Mesothelial cell of epicardium (in vitro differentiated cells): ENCODE measurements at regions not wholly inside any gene's neighbourhood (a gene's known extent, or its start where the extent isn't known, plus 50 kb on each side); places are given as distances from the start of the nearest gene placed in this dataset.

ENCODE experiments used
- DNase-seq, 2 experiments: peaks; one replicate each; pipeline ENCODE4 v3.0.0; 2021; ENCODE audit warnings: low spot score in 2 of 2; ENCODE audit not compliant: unreplicated experiment in 2 of 2
- H3K27ac Mint-ChIP-seq: 2 replicates; pipeline ENCODE4 v1.8.0; 2021; ENCODE audit warnings: mixed read lengths
- H3K27me3 Mint-ChIP-seq: 2 replicates; pipeline ENCODE4 v1.8.0; 2021; ENCODE audit warnings: low read depth, mixed read lengths
- H3K36me3 Mint-ChIP-seq: 2 replicates; pipeline ENCODE4 v1.8.0; 2021; ENCODE audit warnings: mixed read lengths
- H3K4me1 Mint-ChIP-seq: 2 replicates; pipeline ENCODE4 v1.8.0; 2021; ENCODE audit warnings: mixed read lengths
- H3K4me3 Mint-ChIP-seq: 2 replicates; pipeline ENCODE4 v1.8.0; 2021; ENCODE audit warnings: mild to moderate bottlenecking, moderate library complexity, mixed read lengths
- H3K9me3 Mint-ChIP-seq: 2 replicates; pipeline ENCODE4 v1.8.0; 2021; ENCODE audit warnings: mixed read lengths
- CTCF ChIP-seq: fragments of 200-600 bp; sonication (generic); IDR thresholded peaks from one replicate; pipeline ENCODE4 v1.5.0; 2021; ENCODE audit warnings: antibody characterized with exemption; ENCODE audit not compliant: unreplicated experiment

DNA sequence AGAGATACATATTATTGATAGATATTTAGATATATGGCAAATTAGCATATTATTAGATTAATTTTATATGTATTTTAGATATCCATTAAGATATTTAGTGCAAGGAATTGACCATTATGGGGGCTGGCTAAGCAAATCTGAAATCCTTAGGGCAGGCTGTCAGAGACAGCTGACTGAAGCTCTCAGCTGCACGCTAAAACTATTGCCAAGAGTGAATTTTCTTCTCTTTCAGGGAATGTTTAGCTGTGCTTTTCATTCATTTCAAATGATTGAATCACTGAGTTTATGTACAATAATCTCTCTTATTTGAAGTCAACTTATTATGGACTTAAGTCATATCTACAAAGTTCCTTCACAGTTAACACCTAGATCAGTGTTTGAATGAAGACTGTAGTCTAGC is 566.5 kb downstream of the LRFN5 start:
- Mint-ChIP-seq H3K4me3 (no peak overlapping the region), H3K27ac (no peak overlapping the region), H3K36me3 (peaks cover 6% of the 10 kb centered on the region), H3K9me3 (peaks cover 28% of the 10 kb centered on the region), H3K4me1 (no peaks in the 10 kb centered on the region), H3K27me3 (no peaks in the 10 kb centered on the region)
- no peak for DNase-seq
- no peak for TF ChIP-seq CTCF

- no peak for TF ChIP-seq CTCF
- no peaks in the 10 kb centered on the region for H3K27me3 Mint-ChIP-seq
- no peaks in the 10 kb centered on the region for H3K4me1 Mint-ChIP-seq
- no peak overlapping the region for H3K27ac Mint-ChIP-seq
- DNase-seq: no peak
- no peak overlapping the region for H3K4me3 Mint-ChIP-seq
- H3K36me3 Mint-ChIP-seq: peaks cover 13% of the 10 kb centered on the region
- peaks cover 37% of the 10 kb centered on the region for H3K9me3 Mint-ChIP-seq
Measured at GRCh38 chr14:42172304-42172703, 565.6 kb downstream of the LRFN5 start.

DNA sequence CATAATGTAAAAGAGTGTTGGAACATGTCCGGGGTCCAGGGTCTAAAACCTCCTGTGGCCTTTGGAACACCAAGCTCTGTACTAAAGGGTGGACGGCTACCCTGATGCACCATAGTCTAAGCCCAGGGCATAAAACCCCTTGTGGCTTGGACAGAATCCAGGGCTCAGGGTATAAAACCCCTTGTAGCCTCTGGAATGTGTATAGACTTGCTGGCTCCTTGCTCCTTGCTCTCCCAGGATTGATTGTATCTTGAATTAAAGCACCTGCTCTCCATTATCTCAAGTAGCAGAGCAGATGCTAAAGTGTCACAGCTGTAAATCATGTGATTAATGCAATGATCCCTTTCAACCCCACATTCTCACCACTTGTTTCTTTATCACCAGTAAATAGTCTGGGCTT is 556.5 kb downstream of the LRFN5 start:
- Mint-ChIP-seq H3K27ac (no peak overlapping the region), H3K9me3 (peaks cover 49% of the 10 kb centered on the region), H3K4me1 (peaks cover 4% of the 10 kb centered on the region), H3K4me3 (no peak overlapping the region), H3K36me3 (peaks cover 14% of the 10 kb centered on the region), H3K27me3 (no peaks in the 10 kb centered on the region)
- TF ChIP-seq CTCF: no peak
- DNase-seq: no peak

DNA sequence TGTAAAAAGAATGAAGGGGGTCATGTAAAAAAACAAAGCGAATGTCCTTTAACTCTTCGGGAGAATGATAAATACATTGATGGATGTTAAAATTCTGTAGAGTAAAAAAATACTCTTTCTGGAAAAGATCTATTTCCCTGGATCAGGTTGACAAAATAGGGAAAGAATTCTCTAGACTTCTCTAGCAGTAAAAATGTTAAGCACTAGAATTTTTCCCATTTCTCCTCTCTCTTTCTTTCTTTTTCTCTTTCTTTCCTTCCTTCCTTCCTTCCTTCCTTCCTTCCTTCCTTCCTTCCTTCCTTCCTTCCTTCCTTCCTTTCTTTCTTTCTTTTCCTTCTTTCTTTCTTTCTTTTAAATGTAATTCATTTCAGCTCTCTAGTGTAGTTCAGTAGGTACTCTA is 552.5 kb downstream of the LRFN5 start:
- H3K27me3 Mint-ChIP-seq: no peaks in the 10 kb centered on the region
- no peak for DNase-seq
- H3K4me1 Mint-ChIP-seq: peaks cover 4% of the 10 kb centered on the region
- no peaks in the 10 kb centered on the region for H3K36me3 Mint-ChIP-seq
- no peak overlapping the region for H3K27ac Mint-ChIP-seq
- H3K9me3 Mint-ChIP-seq: peaks cover 22% of the 10 kb centered on the region
- TF ChIP-seq CTCF: no peak
- H3K4me3 Mint-ChIP-seq: no peak overlapping the region

GRCh38 chr14:42149609-42150261 is 543.1 kb downstream of the LRFN5 start:
- H3K4me3 Mint-ChIP-seq: no peak overlapping the region
- H3K4me1 Mint-ChIP-seq: peaks cover 7% of the 10 kb centered on the region
- no peak overlapping the region for H3K27ac Mint-ChIP-seq
- no peaks in the 10 kb centered on the region for H3K36me3 Mint-ChIP-seq
- no peaks in the 10 kb centered on the region for H3K9me3 Mint-ChIP-seq
- TF ChIP-seq CTCF: no peak
- no peak for DNase-seq
- no peaks in the 10 kb centered on the region for H3K27me3 Mint-ChIP-seq

DNA sequence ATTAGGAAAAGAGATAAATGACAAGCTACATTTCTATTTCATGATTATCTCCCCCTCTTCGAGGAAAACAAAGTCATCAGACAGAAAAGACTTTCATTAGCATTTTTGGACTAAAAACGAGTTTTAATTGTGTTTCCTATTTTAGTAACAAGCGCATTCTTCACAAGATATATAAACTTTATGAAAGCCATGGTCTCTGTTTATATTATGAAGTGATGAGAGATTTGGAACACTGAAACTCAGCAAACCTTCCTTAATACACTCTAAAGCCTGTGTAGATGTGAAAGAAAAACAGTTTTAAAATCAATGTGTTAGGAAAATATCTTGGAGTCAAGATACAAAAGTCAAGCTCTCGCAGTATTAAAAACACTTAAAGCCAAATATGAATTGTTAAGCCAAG is 539.1 kb downstream of the LRFN5 start:
- Mint-ChIP-seq H3K27me3 (no peaks in the 10 kb centered on the region), H3K9me3 (no peaks in the 10 kb centered on the region), H3K36me3 (no peaks in the 10 kb centered on the region), H3K27ac (no peak overlapping the region), H3K4me3 (no peak overlapping the region), H3K4me1 (peaks cover 9% of the 10 kb centered on the region)
- TF ChIP-seq CTCF: no peak
- no peak for DNase-seq
